Thymus (tissue), 11 donors: ENCODE measurements at regions not wholly inside any gene's neighbourhood (a gene's known extent, or its start where the extent isn't known, plus 50 kb on each side); places are given as distances from the start of the nearest gene placed in this dataset.

Experiments used
- DNase-seq, 9 donors: peaks; one replicate each; pipeline ENCODE4 v3.0.0-alpha.2; 2013; ENCODE audit warnings: low spot score in 9 of 9, low read depth in 6 of 9, missing footprints in 1 of 9
- H3K27ac ChIP-seq, 2 donors: one replicate each; pipeline ENCODE4 v1.5.1; 2013; ENCODE audit warnings: control low read depth in 1 of 2, low read depth in 1 of 2, low read length in 1 of 2, mild to moderate bottlenecking in 1 of 2, moderate library complexity in 1 of 2
- H3K27me3 ChIP-seq, 2 donors: one replicate each; pipeline ENCODE4 v1.5.1; 2013; ENCODE audit warnings: low read length in 1 of 2; ENCODE audit not compliant: control insufficient read depth in 2 of 2, insufficient read depth in 1 of 2
- H3K36me3 ChIP-seq, 2 donors: one replicate each; pipeline ENCODE4 v1.5.1; 2013; ENCODE audit warnings: low read length in 1 of 2, mild to moderate bottlenecking in 1 of 2, moderate library complexity in 1 of 2; ENCODE audit not compliant: control insufficient read depth in 2 of 2, insufficient read depth in 2 of 2
- H3K4me1 ChIP-seq, 2 donors: one replicate each; pipeline ENCODE4 v1.5.1; 2013; ENCODE audit warnings: low read length in 2 of 2; ENCODE audit not compliant: control insufficient read depth in 2 of 2, insufficient read depth in 2 of 2
- H3K4me3 ChIP-seq, 2 donors: one replicate each; pipeline ENCODE4 v1.5.1; 2013; ENCODE audit warnings: low read length in 2 of 2, control low read depth in 1 of 2, mild to moderate bottlenecking in 1 of 2
- H3K9me3 ChIP-seq, 2 donors: one replicate each; pipeline ENCODE4 v1.5.1; 2013; ENCODE audit warnings: low read length in 1 of 2, mild to moderate bottlenecking in 1 of 2; ENCODE audit not compliant: control insufficient read depth in 2 of 2, insufficient read depth in 1 of 2
- WGBS: extraction: QIAGEN DNeasy Blood & Tissue Kit; methylation state at CpG from one replicate; pipeline ENCODE4 v1.1.7; 2013; 5-methylcytosine and 5-hydroxymethylcytosine counted together
- donor health status: healthy.

DNA sequence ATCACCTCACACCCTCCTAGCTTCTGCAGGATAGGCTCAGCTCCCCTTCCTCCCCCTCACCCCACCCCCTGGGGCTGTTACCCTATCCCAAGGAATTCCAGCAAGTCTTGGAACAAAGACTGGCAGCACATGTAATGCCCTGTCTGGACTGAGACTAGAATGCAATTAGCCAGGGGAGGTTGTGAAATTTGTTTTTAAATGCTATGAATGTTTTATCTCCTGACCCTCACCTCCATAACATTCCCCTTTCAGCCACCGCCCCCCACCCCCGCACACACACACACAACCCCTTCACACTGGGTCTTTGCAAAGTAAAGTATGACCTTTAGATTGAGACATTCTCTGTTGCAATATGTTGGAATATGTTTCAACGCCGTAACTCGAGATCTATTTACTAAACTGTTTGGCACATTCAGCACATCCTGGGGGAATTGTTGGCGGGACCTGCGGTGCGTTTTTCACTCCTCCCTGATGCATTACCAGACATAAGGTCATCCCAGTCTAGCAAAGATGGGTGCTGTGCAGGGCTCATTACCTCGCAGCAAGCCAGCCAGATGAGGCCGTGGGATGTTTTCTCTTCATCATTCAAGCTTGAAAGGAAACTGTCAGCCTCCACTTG, 290.7 kb upstream of the SLC14A2 start:
- Histone ChIP-seq H3K4me1 (no peaks in the 10 kb centered on the region), H3K27ac (no peak overlapping the region), H3K36me3 (no peaks in the 10 kb centered on the region), H3K27me3 (no peaks in the 10 kb centered on the region), H3K4me3 (no peak overlapping the region), H3K9me3 (no peaks in the 10 kb centered on the region)
- WGBS: 94% methylated on average over 10 of the region's 10 CpGs
- DNase-seq: no peak

GRCh38 chr18:45325778-45326177, 289.5 kb upstream of the SLC14A2 start:
- H3K27me3 ChIP-seq: no peaks in the 10 kb centered on the region
- no peaks in the 10 kb centered on the region for H3K9me3 ChIP-seq
- H3K27ac ChIP-seq: no peak overlapping the region
- no peaks in the 10 kb centered on the region for H3K4me1 ChIP-seq
- no peak overlapping the region for H3K4me3 ChIP-seq
- DNase-seq: no peak
- 95% methylated on average over 1 of the region's 1 CpG for WGBS
- H3K36me3 ChIP-seq: no peaks in the 10 kb centered on the region

- H3K9me3 ChIP-seq: no peaks in the 10 kb centered on the region
- no peaks in the 10 kb centered on the region for H3K27me3 ChIP-seq
- H3K4me3 ChIP-seq: no peak overlapping the region
- 83% methylated on average over 2 of the region's 2 CpGs for WGBS
- H3K27ac ChIP-seq: no peak overlapping the region
- H3K36me3 ChIP-seq: no peaks in the 10 kb centered on the region
- no peak for DNase-seq
- H3K4me1 ChIP-seq: no peaks in the 10 kb centered on the region
Observed at GRCh38 chr18:45326505-45326904, 288.8 kb upstream of the SLC14A2 start.

DNA sequence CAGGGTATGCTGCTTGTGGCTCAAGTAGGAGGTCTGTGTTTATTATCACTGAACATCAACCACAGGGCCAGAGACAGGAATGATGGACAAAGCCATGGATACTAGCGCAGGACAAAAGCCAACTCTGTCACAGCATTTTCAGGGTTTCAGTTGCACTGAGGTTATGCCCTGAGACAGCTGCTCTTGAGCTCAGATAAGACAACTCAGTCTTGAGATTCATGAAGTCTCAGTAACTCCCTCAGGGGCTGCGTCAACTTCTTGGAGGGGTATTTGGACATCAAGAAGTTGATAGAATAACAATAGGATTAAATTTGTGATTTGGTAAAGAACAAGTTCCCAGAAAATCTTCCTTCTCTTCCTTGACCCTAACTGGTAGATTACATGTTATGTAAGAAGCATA, 287.0 kb upstream of the SLC14A2 start:
- Histone ChIP-seq H3K27me3 (no peaks in the 10 kb centered on the region), H3K9me3 (no peaks in the 10 kb centered on the region), H3K4me3 (no peak overlapping the region), H3K4me1 (no peaks in the 10 kb centered on the region), H3K27ac (no peak overlapping the region), H3K36me3 (no peaks in the 10 kb centered on the region)
- DNase-seq: no peak
- WGBS: 96% methylated on average over 2 of the region's 2 CpGs

DNA sequence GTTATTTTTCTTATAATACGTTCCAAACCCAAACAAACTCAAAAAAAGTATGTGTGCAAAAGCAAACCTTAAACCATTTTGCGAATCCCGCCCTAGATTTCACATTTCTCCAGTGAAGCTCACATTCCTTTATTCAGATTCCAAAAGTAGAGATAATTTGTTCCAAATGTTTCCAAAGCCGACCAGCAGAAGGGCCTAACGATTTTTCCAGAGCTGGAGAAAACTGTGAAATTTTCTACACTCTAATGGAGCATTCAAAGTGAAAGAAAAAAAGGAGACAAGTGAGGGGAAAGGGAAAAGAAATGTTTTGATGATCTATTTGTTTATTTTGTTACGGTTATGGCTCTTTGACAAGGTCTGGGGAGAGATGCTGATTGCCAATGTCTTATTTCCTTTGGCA, 286.5 kb upstream of the SLC14A2 start:
- no peak overlapping the region for H3K4me3 ChIP-seq
- H3K27me3 ChIP-seq: no peaks in the 10 kb centered on the region
- no peaks in the 10 kb centered on the region for H3K4me1 ChIP-seq
- no peaks in the 10 kb centered on the region for H3K36me3 ChIP-seq
- no peak overlapping the region for H3K27ac ChIP-seq
- WGBS: 95% methylated on average over 6 of the region's 6 CpGs
- H3K9me3 ChIP-seq: no peaks in the 10 kb centered on the region
- no peak for DNase-seq

GRCh38 chr18:45329316-45329715, 286.0 kb upstream of the SLC14A2 start:
- Histone ChIP-seq H3K27ac (no peak overlapping the region), H3K9me3 (no peaks in the 10 kb centered on the region), H3K27me3 (no peaks in the 10 kb centered on the region), H3K4me1 (no peaks in the 10 kb centered on the region), H3K36me3 (no peaks in the 10 kb centered on the region), H3K4me3 (no peak overlapping the region)
- DNase-seq: no peak

DNA sequence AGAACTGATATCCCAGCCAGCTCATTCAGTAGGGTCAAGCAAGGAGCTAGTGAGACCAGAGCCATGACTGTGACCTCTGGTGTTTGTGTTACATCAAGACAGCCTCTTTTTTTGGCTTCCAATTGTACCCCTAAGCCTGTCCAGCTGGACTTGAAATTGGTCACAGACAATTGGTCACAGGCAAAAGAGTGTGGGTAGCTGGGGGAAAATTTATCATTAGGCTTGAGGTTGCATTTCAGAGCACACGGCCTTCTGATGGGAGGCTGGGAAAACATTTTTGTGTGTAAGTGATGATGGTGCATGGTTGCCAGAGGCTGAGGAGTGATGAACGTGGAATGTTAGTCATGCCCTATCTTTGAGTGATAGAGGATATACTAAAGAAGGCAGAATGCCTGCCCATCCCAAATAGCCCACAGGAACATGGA, 285.1 kb upstream of the SLC14A2 start:
- no peak overlapping the region for H3K4me3 ChIP-seq
- WGBS: 96% methylated on average over 2 of the region's 2 CpGs

DNA sequence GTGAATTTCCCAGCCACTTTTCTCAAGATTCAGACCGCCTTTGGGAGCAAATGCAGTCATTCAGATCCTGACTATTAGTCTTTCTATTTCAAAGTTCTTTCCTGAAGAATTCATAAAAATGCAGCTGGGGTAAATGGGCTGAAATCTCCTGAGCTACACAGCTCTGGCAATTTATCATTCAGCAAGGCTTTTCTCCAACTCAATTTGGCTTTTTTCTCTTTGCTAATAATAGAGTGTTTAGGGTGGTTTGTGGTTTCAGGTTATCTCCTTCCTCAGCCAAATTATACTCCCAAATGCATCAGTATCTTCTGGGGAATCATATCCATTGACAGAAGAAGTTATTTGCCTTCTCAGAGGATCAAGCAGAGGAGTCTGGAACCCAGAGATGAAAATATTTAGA, 282.4 kb upstream of the SLC14A2 start:
- no peaks in the 10 kb centered on the region for H3K36me3 ChIP-seq
- H3K9me3 ChIP-seq: no peaks in the 10 kb centered on the region
- no peak overlapping the region for H3K27ac ChIP-seq
- no peaks in the 10 kb centered on the region for H3K4me1 ChIP-seq
- no peak overlapping the region for H3K4me3 ChIP-seq
- no peak for DNase-seq
- WGBS: 92% methylated on average over 1 of the region's 1 CpG
- H3K27me3 ChIP-seq: no peaks in the 10 kb centered on the region

More for the DNA sequence above, 285.1 kb upstream of the SLC14A2 start:
- Histone ChIP-seq H3K27ac (no peak overlapping the region), H3K4me1 (no peaks in the 10 kb centered on the region), H3K9me3 (no peaks in the 10 kb centered on the region), H3K36me3 (no peaks in the 10 kb centered on the region), H3K27me3 (no peaks in the 10 kb centered on the region)
- no peak for DNase-seq

GRCh38 chr18:45334191-45334590, 281.1 kb upstream of the SLC14A2 start:
- Histone ChIP-seq H3K27ac (no peak overlapping the region), H3K36me3 (no peaks in the 10 kb centered on the region), H3K4me1 (no peaks in the 10 kb centered on the region), H3K27me3 (no peaks in the 10 kb centered on the region), H3K9me3 (no peaks in the 10 kb centered on the region), H3K4me3 (no peak overlapping the region)
- 95% methylated on average over 1 of the region's 1 CpG for WGBS
- no peak for DNase-seq
